ENCODE measurements at regions not wholly inside any gene's neighbourhood (a gene's known extent, or its start where the extent isn't known, plus 50 kb on each side); places are given as distances from the start of the nearest gene placed in this dataset.

DNA sequence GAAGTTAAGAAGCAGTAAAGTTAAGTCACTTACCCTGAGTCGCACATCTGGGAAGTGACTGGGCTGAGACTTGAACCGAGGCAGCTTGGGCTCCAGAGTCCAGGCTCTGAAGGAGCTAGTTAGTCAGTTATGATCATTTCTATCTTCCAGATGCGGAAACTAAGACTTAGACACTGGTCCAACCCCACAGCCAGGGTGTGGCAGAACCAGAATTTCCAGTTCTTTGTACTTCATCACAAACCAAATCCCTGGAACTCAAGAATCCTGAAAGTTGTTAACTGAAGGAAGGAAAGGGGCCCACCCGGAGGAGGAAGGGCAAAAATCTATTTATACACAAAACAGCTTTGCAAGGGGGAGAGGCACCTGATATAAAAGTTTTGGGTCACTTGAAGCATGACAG is 389.9 kb downstream of the SHQ1 start:
- TF ChIP-seq, protein P1, sequence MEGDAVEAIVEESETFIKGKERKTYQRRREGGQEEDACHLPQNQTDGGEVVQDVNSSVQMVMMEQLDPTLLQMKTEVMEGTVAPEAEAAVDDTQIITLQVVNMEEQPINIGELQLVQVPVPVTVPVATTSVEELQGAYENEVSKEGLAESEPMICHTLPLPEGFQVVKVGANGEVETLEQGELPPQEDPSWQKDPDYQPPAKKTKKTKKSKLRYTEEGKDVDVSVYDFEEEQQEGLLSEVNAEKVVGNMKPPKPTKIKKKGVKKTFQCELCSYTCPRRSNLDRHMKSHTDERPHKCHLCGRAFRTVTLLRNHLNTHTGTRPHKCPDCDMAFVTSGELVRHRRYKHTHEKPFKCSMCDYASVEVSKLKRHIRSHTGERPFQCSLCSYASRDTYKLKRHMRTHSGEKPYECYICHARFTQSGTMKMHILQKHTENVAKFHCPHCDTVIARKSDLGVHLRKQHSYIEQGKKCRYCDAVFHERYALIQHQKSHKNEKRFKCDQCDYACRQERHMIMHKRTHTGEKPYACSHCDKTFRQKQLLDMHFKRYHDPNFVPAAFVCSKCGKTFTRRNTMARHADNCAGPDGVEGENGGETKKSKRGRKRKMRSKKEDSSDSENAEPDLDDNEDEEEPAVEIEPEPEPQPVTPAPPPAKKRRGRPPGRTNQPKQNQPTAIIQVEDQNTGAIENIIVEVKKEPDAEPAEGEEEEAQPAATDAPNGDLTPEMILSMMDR (conservative IDR thresholded peaks at IDR 0.05): no peak
- no peak for TF ChIP-seq EZH2 (IDR thresholded peaks at IDR 0.05; ENCODE audit: low read depth)
